HG03342 (cell line): ENCODE measurements at regions not wholly inside any gene's neighbourhood (a gene's known extent, or its start where the extent isn't known, plus 50 kb on each side); places are given as distances from the start of the nearest gene placed in this dataset.
"Not testable (repeated sequence)": the region's sequence is repeated elsewhere in the genome, so short reads cannot be mapped to it uniquely, and the experiment has no call there.

Experiments used
- ATAC-seq: cut with Tn5 transposase; IDR thresholded peaks from one replicate; pipeline ENCODE4 v1.9.1; 2021; ENCODE audit warnings: mild to moderate bottlenecking, moderate library complexity; ENCODE audit not compliant: unreplicated experiment

DNA sequence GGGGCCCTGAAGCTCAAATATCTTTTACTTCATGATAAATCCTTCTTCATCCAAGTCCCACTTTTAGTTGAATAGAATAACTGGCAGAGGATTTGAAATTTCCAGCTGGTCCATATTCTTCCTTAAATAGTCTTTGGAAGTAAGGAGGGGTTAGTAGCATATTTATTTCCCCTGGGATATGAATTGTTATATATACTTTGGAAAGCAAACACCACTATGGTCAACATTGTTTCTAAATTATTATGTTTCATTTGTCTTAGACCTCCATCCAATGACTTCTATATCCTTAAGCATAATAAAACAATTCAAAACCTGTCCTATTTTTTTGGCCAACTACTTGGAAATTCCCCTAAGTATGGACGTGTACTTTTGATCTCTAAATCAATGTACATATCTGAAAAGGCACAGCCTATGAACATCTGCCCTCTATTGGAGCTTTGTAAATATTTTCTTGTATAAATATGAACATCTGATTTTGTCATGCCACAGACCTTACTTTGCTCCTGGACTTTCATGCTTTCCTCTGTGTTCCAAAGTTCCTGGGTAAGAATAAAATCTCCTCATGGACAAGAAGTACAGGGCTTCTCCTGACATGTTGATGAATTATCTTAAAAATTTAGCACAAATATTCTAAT lies 1212.0 kb downstream of the GALC start:
- no peak for ATAC-seq

DNA sequence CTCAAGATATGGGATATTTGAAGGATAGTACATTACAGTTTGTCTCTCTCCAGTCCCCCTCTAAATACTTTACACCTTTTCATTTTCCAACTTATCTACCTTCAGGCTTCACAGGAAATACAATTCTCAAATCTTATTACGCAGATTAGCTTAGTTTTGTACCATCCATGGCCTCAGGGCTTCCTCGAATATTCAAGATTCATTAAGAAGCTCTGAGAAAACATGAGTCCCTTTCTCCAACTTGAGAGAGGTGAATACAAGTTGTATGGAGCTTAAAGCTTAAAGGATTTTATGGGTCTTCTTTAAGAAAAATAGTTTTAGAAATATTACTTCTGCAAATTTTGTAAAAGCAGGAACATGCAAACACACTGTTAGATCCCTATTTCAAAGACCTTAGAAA lies 1212.5 kb downstream of the GALC start:
- no peak for ATAC-seq

DNA sequence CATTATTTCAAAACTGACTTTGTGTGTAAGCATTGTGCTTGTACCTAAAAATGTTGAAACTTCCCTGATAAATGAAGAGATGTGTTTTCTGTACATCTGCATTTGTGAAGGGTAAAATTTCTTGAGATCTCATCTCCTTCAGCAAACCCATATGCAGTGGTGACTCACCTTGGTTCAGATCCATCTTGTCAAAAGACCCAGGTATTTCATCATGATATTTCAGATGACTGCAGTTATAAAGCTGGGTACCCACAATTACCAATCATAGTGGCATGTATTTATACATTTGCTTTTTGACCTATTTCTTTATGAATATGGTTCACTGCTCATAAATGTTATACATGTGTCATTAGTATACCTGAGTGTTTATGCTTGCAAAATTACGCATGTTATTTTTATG lies 1213.6 kb downstream of the GALC start:
- no peak for ATAC-seq

DNA sequence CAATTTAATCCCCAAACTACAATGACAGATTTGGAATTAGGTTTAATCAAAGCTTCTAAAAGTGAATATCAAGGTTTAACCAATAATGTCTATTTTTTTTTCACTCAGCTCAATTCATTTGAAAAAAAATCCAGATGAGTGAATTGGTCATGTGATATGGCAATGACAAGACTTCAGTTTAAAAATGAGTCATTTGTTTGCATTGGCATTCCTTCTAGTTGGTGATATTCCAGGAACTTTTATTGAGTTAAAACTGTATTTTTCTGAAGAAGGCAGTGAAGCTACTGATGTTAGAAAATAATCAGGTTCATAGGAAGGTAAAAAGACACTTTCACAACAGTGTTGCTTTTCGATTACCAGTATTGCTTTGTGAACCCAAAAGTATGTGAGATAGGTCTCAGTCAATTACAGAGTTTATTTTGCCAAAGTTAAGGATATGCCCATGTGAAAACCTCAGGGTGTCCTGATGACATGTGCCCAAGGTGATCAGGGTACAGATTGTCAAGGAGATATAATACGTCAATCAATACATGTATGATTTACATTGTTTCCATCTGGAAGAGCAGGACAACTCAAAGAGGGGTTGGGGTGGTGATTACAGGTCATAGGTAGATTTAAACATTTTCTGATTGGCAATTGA lies 1214.9 kb downstream of the GALC start:
- ATAC-seq = no peak

DNA sequence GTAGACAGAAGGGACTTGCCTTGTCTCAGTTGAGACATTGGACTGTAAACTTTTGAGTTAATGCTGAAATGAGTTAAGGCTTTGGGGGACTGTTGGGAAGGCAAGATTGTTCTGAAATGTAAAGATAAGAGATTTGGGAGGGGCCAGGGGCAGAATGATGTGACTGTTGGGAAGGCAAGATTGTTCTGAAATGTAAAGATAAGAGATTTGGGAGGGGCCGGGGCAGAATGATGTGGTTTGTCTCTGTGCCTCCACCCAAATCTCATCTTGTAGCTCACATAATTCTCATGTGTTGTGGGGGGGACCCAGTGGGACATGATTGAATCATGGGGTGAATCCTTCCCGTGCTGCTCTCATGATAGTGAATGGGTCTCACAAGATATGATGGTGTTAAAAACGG lies 1217.1 kb downstream of the GALC start:
- not testable (repeated sequence) for ATAC-seq

DNA sequence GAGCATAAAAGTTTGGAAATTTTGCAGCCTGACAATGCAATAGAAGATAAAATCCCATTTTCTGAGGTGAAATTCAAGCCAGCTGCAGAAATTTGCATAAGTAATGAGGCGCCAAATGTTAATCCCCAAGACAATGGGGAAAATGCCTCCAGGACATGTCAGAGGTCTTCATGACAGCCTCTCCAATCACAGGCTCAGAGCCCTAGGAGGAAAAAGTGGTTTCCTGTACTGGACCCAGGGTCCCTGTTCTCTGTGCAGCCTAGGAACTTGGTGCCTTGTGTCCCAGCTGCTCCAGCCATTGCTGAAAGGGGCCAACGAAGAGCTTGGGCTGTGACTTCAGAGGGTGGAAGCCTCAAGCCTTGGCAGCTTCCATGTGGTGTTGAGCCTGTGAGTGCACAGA lies 1218.1 kb downstream of the GALC start:
- ATAC-seq = no peak

DNA sequence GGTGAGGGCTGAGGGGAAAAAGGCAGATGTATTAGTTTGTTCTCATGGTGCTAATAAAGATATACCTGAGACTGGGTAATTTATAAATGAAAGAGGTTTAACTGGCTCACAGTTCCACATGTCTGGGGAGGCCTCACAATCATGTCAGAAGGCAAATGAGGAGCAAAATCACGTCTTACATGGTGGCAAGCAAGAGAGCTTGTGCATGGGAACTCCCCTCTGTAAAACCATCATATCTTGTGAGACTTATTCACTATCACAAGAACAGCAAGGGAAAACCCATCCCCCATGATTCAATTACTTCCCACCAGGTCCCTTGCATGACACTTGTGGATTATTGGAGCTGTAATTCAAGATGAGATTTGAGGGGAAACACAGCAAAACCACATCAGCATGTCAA lies 1220.9 kb downstream of the GALC start:
- no peak for ATAC-seq

DNA sequence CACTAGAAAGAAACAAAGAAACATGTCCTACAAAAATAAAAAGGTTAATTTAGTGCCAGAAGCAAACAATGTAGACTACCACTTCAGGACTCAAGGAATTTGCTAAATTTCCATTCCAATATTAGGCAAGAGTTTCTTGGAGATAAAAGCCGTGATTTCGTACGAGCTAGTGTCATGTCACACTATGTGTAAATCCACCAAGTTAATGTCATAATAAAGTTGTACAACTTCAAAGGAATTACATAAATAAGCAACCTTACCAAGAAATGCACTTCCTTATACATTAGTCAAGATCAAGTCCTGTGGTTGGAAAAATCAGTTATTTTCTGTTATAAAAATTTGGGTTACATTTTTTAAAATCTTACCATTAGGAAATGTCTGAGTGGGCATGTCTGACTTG lies 1222.8 kb downstream of the GALC start:
- ATAC-seq = no peak

DNA sequence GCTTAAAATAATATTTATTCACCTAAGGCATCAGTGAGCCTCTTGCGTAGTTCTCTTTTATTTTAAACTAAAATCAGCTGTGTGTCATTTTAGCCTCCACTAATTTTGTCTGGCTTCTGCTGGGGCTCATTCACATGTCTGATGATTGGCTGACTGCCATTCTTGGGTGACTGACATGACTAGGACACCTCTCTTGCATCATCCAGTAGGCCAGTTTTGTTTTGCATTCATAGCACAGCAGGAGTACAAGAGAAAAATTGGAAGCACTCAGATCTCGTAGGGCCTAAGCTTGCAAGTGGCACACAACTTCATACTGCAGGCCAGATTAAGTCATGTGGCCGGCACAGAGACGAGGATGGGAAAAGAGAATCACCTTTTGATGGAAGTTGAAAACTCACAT lies 1226.5 kb downstream of the GALC start:
- no peak for ATAC-seq

DNA sequence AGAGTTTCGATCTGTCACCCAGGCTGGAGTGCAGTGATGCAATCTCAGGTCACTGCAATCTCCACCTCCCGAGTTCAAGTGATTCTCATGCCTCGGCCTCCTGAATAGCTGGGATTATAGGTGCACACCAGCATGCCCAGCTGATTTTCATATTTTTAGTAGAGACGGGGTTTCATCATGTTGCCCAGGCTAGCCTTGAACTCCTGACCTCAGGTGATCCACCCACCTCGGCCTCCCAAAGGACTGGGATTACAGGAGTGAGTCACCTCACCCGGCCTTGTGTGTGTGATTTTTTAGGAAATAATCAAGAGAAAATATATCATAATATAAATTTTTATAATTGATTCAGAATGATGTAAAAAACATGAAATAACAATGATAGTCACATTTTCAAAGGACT lies 1231.4 kb downstream of the GALC start:
- no peak for ATAC-seq

DNA sequence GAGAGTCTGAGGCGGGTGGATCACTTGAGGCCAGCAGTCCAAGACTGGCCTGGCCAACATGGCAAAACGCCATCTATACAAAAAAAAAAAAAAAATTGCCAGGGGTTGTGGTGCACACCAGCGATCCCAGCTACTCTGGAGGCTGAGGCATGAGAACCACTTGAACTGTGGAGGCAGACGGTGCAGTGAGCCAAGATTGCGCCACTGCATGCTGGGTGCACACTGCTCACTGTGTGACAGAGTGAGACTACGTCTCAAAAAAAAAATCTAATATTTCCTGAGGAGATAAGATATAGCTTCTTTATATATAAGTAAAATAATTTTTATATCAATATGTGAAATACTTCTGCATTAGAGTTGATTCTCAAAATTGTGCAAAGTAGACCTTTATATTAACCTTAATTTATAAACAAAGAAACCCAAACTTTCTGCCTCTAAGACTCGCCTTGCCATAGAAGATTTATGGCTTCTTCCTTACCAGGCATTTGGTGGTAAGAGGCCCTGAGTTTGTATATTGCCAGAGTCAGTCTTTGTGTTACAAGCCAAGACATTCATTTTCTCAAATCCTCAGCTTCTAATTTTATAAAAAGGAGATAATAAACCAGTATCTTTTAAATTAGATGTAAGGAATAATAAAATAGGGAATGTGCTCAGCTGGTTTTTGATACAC lies 1226.7 kb downstream of the FLRT2 start:
- no peak for ATAC-seq

DNA sequence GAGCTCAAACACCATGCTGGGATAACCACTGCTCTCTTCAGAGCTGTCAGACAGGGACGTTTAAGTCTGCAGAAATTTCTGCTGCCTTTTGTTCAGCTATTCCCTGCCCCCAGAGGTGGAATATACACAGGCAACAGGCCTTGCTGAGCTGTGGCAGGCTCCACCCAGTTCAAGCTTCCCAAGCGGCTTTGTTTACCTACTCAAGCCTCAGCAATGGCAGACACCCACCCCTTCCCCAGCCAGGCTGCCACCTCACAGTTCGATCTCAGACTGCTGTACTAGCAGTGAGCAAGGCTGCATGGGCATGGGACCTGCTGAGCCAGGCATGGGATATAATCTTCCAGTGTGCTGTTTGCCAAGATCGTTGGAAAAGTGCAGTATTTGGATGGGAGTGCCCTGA lies 1220.5 kb downstream of the FLRT2 start:
- not testable (repeated sequence) for ATAC-seq

DNA sequence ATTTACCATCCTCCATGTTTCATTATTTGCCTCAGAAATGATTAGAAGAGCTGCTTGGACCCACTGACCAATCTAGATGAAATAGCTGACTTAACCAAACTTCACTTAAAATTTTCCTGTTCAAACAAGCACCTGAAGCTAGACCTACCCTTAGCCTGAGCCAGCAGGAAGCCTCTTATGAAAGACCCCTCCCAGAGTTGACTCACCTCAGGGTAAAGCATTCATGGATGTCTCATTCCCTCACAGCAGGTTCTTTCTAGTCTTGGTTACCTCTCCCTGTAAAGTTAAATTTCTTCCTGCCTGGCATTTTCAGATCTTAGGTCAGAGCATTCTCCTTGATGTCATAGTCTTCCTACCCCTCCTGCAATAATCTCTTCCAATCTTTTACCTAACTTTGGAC lies 1209.8 kb downstream of the FLRT2 start:
- no peak for ATAC-seq

DNA sequence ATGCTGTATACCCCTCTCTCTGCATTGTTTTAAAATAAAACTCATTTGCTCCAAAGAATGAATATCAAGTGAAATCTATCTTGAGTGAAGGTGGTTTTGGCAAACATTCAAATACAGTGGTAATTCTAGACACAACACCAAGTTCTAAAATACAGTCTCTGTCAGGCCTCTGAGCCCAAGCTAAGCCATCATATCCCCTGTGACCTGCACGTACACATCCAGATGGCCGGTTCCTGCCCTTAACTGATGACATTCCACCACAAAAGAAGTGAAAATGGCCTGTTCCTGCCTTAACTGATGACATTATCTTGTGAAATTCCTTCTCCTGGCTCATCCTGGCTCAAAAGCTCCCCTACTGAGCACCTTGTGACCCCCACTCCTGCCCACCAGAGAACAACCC lies 1201.5 kb downstream of the FLRT2 start:
- not testable (repeated sequence) for ATAC-seq

DNA sequence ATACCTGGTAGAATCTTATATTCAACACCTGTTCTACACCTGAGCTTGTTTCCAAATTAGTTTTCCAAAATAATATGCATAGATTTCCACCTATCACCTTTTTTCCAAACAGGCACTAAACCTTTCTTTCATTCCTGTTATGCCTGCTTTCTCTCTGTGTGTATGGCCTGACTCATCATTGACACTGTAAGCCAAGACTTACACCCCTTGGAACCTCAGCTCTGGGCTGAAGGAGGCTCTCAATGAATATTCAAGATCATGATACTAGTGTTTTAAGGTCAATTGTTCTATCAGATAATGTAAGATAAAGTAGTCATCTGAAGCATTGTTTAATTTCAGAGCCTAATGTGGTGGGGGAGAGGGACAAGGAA lies 1193.3 kb downstream of the FLRT2 start:
- no peak for ATAC-seq

DNA sequence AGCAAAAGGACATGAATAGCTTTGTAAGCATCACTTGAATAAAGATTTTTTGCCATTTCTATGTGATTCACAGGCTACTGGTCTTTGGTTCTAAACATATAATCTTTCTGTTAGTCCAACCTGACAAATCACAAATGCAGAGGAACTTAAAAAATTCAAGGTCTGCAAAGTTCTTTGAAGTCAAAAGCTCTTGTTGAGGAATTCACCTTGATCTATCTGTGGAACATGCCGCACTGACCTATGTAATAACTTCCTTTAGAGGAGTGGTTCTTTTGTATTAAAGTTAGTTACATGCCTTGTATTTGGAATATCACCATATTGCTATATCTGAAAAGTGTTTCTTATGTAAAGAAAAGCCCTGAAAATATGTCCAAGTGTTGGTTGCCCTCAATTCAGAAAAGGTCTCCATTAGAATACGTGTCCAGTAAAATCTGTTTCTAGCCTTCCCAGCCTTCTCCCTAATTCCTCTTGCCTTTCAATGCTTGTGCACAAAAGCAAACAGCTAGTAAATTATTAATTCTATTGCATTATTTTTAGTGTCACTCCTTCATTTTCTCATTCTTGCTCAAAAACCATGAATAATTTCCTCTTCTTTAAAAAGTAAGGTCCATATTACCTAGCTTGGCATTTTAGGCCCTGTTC lies 1192.8 kb downstream of the FLRT2 start:
- no peak for ATAC-seq

DNA sequence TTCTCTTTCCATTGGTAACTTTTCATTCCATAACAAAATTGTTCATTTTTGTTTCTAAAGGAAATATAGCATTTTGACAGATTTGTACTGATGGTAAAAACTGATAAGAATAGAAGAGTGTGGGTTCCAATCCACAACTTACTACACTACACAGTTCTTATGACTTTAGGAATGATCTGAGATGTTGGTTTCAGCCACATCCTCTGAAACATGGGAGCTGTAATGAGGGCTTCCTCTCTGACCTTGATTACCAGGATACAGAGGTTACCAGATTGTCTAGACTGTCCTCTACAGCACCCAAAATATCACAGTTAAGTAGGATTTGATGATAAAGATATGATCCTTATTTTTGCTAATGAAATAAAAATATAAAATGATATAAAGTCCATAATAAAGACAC lies 1184.6 kb downstream of the FLRT2 start:
- ATAC-seq = no peak

DNA sequence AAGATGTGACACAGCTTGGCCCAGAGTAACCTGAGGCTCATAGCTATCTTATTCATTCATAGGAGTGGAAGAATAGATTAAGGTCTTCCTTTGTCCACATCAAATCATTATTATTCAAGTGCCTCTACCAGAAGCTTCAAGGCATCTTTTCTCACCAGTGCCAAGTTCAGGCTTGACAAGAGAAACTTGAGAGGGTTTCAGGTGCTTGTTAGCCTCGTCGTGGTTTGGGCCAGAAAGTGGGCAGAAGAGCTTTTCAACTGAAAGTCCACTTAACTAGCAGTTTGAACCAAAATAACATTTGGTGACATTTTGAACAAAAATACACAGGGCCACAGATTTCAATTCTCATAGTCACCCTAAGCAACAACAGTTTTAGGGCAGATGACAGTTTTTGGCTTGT lies 1184.2 kb downstream of the FLRT2 start:
- no peak for ATAC-seq

DNA sequence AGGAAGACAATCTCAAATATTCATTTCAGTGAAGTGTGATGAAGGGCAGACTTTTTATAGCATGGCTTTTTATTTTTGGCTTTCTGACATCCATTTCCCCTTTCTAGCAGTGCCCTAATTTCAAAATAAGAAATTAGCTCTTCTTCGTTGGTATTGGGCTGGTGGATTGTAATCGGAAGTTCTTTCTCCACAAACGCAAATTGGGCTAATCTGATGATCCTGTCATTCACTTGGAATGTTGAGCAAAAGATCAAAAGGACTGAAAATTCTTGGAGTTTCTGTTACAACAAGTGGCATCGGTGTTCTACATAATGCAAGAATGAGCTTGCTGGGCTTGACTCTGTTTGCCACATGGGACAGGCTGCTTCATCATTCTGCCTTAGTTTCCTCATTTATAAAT lies 1182.8 kb downstream of the FLRT2 start:
- no peak for ATAC-seq

DNA sequence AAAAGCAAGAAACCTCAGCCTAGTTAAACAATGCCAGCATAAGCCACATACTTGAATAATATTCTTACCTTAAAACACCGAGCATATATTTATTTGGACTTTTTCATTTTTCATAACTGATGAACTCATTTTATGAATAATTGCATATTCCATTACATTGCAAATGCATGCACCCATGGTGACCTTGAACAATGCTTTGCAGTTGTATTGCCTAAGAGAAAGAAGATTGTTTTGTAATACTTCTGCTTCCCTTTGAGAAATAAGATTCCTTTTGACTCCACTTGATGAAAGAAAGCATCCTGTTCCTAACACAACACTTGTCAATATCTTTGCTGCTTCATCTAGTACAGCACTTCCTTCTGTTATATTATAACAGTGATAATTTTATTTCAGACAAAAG lies 1182.2 kb downstream of the FLRT2 start:
- no peak for ATAC-seq

DNA sequence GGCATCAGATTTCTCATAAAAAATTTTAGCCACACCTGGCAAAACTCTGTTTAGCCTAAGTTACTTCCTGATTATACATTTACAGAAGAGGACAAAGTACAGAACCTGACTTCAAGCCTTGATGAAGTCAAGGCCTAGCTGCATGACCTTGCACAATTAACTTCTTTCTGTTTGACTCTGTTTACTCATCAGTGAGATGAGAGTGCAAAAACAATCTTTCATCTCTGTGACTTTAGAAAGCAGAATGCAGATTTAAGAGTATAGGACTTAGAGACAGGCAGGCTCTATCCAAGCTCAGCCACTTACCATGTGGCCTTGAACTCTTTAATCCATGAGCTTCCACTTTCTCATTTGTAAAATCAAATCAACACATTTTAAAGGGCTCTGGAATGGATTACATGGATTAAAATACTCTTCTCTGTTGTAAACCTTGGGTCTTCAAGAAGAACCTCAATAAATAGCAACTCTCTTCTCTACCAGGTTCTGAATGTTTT lies 1178.9 kb downstream of the FLRT2 start:
- ATAC-seq = no peak

DNA sequence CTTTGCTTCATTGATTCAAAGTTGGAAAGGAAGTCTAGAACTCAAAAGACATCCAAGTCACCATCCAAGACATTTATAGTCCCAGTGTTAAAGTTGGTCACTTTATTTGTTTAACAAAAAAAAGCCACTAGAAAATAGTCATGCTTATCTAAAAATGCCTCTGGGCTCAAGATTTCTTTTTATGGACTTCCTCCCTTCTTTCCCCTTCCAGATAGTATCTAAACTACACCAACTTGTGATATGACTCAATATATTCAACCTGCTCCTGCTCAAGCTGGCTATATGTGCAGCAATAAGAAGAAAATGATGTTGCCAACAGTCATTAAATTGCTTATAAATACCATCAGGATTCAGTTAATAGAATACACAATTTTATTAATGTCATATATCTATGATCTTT lies 1177.1 kb downstream of the FLRT2 start:
- no peak for ATAC-seq
